GM12864 (cell line): ENCODE measurements at regions not wholly inside any gene's neighbourhood (a gene's known extent, or its start where the extent isn't known, plus 50 kb on each side); places are given as distances from the start of the nearest gene placed in this dataset.

Source experiments
- DNase-seq: peaks from one replicate; pipeline ENCODE4 v3.0.0-alpha.2; 2011; ENCODE audit warnings: low read depth
- H3K4me3 ChIP-seq: 2 replicates; pipeline ENCODE4 v1.5.1; 2011; ENCODE audit warnings: mild to moderate bottlenecking, low read depth, low read length, control low read depth
- TF ChIP-seq, protein P1 (sequence below): IDR thresholded peaks from 2 replicates; pipeline ENCODE4 v1.5.1; 2011; ENCODE audit warnings: low read depth, mild to moderate bottlenecking, moderate library complexity, low read length, control low read depth, inconsistent platforms; ENCODE audit errors: missing control alignments

DNA sequence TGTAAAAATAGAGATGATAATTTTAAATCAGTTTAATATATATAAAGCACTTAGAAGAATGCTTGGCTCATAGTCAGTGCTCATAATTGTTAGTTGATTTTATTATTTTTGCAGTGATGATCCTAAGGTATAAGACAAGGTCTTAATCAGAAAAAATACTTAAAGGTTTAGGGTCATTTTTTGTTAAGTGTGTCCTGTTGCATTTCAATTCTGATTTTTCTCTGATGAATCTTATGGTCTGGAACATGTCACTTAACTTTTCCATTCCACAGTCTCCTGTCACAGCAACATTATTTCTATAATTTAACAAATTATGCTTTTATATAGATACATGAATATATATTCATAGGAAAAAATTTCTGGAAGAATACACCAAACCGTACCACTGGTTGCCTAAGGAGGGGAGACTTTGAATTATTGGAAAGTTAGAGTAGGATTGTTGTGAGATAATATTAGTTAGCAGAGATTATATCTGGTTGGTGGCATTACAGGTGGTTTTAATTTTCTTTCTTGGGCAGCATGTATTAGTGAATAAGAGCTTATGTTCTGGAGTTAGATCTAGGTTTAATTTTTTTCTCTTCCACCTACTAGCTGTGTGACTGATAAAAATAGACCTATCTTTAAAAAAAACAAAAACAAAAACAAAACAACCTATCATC, 188.7 kb downstream of the TANC2 start:
- no peak for DNase-seq
- H3K4me3 ChIP-seq, result no peak overlapping the region
- TF ChIP-seq, protein P1, sequence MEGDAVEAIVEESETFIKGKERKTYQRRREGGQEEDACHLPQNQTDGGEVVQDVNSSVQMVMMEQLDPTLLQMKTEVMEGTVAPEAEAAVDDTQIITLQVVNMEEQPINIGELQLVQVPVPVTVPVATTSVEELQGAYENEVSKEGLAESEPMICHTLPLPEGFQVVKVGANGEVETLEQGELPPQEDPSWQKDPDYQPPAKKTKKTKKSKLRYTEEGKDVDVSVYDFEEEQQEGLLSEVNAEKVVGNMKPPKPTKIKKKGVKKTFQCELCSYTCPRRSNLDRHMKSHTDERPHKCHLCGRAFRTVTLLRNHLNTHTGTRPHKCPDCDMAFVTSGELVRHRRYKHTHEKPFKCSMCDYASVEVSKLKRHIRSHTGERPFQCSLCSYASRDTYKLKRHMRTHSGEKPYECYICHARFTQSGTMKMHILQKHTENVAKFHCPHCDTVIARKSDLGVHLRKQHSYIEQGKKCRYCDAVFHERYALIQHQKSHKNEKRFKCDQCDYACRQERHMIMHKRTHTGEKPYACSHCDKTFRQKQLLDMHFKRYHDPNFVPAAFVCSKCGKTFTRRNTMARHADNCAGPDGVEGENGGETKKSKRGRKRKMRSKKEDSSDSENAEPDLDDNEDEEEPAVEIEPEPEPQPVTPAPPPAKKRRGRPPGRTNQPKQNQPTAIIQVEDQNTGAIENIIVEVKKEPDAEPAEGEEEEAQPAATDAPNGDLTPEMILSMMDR, result no peak

DNA sequence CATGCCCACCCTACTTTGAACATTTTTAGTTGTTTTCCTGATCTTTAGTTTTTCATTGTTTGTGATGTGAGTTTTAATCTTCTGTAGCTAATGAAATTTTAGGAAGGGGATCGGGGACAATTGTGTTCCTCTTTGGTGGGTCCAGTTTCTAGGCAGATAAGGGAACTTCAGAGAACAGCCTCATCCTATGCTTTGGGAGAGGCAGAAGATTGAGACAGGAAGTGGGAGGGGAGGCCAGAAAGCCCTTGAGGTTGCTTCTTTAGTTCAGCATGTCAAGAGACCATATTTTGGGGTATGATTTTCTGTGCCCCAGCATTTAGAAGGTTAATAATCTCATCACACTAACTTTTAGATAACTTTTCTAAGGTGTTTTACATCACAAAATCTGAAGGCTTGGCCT, 191.0 kb downstream of the TANC2 start:
- DNase-seq, result no peak
- TF ChIP-seq, protein P1, result no peak
- no peak overlapping the region for H3K4me3 ChIP-seq

DNA sequence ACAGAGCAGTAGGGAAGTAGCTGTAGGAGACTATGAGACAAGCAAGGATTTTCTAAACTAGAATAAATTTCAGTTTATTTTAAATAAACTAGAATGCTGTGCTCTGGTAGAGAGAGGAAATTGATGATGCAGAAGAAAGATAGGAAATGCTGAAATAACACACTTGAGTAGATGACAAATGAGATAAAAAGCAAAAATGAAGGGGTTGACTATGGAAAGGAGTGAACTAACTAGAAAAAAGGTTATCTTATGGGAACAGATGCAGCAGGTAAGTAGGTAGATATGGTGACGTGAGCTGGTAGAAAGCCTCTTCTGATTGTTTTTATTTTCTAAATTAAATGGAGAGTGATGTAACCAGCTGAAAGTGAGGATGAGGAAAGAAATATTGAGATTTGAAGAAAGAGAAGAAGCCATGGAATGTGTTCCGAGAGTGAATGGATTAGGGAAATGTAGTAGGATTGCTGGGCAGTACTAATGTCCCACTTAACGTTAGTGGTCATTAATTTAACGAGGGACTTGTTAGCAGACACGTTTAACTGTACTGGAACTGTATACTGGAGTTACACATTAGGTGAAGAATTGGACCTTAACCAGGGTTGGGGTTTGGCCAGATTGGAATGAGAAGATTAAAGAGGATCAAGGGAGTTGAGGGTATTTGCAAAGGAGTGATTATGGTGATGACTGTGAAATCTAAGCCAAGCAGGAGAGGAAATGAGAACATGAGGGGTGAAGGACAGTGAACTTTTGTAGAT, 196.5 kb downstream of the TANC2 start:
- TF ChIP-seq, protein P1, result no peak
- no peak for DNase-seq
- H3K4me3 ChIP-seq, result no peak overlapping the region

DNA sequence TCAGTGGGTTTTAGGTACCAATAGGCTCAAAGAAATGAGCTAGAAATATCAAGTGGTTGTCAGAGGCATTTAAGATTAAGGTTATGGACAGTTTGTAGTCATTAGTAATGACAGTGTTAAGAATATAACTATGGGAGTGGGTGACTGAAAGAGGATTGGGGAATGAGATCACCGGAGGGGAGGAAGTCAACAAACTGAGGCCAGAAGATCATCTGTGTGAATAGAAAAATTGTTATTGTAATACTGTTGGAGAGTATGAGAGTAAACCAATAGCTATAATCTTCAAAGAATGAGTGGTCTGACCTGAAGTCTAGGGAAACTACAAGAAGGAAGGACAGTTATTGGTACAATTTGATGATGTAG, 197.1 kb downstream of the TANC2 start:
- TF ChIP-seq, protein P1, result no peak
- no peak for DNase-seq
- H3K4me3 ChIP-seq, result no peak overlapping the region

DNA sequence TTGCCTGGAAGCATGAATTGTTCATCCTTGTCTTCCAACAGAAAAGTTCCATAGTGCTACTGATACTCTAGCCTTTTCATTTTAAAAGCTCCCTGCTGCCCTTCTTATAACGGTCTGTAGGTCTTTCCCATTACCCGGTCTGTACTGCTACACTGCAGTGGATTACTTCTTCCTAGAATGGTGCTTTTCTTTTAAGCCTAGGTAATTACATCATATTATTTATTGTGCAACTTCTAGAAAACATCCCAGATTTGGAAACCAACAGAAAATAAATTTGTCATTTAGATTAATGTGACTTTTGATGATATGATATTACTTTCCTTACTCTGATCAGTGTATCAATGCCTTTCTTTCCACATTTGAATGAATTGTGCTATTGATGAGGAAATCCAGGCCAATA, 199.4 kb downstream of the TANC2 start:
- TF ChIP-seq, protein P1, result no peak
- H3K4me3 ChIP-seq, result no peak overlapping the region
- no peak for DNase-seq

DNA sequence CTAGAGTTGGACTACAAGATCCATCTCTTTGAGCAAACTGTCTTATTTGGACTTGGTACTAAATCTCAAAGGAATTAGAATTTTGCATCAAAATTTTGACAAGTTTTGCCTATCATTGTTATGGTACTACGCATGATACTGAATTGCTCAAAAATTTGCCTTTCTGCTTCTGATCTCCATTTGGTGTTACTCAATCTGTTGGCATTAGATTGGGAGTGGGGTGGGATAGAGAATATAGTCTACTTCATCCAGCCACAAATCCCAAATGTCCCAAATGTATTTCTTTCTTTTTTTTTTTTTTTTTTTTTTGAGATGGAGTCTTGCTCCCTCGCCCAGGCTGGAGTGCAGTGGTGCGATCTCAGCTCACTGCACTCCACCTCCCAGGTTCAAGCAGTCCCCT, 204.8 kb downstream of the TANC2 start:
- H3K4me3 ChIP-seq, result no peak overlapping the region
- TF ChIP-seq, protein P1, result no peak
- no peak for DNase-seq
